ENCODE measurements at regions not wholly inside any gene's neighbourhood (a gene's known extent, or its start where the extent isn't known, plus 50 kb on each side); places are given as distances from the start of the nearest gene placed in this dataset.

GRCh38 chr12:74900232-74900631 is 309.4 kb downstream of the KCNC2 start:
- intact Hi-C loops (cut with micrococcal nuclease; ENCODE audit: unreplicated experiment) (no loop called here), in situ Hi-C loops (cut with MboI) (no loop called here)
- no peak overlapping the region for H2AFZ ChIP-seq (ENCODE audit: control insufficient read depth, low read depth, low read length)
- no peaks in the 10 kb centered on the region for H3K4me1 ChIP-seq (ENCODE audit: control insufficient read depth, insufficient read depth, low read length)
- CTCF ChIA-PET: no interaction called here
- H3K27me3 ChIP-seq (replicated peaks in 1 of 2; ENCODE audit: control insufficient read depth in 2 of 2, insufficient read depth in 2 of 2, low read length in 1 of 2): no peaks in the 10 kb centered on the region
- no peaks in the 10 kb centered on the region for H4K20me1 ChIP-seq (ENCODE audit: control insufficient read depth, insufficient read depth)
- H3K9ac ChIP-seq (ENCODE audit: control insufficient read depth, insufficient read depth, low read length): no peak overlapping the region
- DNase-seq (ENCODE audit: low read depth, low spot score) (no peak), ATAC-seq (no peak), FAIRE-seq (no peak)
- no peak overlapping the region for H3K4me3 ChIP-seq
- WGBS (ENCODE audit: insufficient coverage, insufficient replicate concordance, low lambda C conversion rate, missing lambda C conversion rate): 30% methylated on average over 4 of the region's 4 CpGs
- H3K79me2 ChIP-seq (ENCODE audit: control insufficient read depth, insufficient read depth, low read length): no peaks in the 10 kb centered on the region
- POLR2A ChIA-PET: interaction anchor here (0.5 kb wide), 1 partner anchor 245 kb away, joined by 3 read pairs; no protein-coding TSS in a partner anchor
- H3K4me2 ChIP-seq (ENCODE audit: control insufficient read depth, insufficient read depth): no peak overlapping the region
- RAD21 ChIA-PET (ENCODE audit: unreplicated experiment): no interaction called here
- H3K36me3 ChIP-seq (ENCODE audit: control insufficient read depth in 2 of 2, insufficient read depth in 2 of 2, low read length in 1 of 2): no peaks in the 10 kb centered on the region
- no peaks in the 10 kb centered on the region for H3K9me3 ChIP-seq (replicated peaks; ENCODE audit: control insufficient read depth, insufficient read depth, low read length)
- H3K27ac ChIP-seq (ENCODE audit: control insufficient read depth, insufficient read depth): no peak overlapping the region
- BruUV-seq (replicated peaks): no TSS peak
- SMC1A ChIA-PET (ENCODE audit: uncharacterized antibody, unreplicated experiment): interaction anchor here (1.6 kb wide), 1 partner anchor 70 kb away, joined by 3 read pairs; no protein-coding TSS in a partner anchor
- no peak for TF ChIP-seq FOXK2 (IDR thresholded peaks at IDR 0.05)
- no peak for TF ChIP-seq IRF3 (IDR thresholded peaks at IDR 0.05)
- no peak for TF ChIP-seq TARDBP (IDR thresholded peaks at IDR 0.05; ENCODE audit: borderline replicate concordance)
- no peak for TF ChIP-seq MEF2B (IDR thresholded peaks at IDR 0.05; ENCODE audit: partially characterized antibody, poor library complexity, severe bottlenecking)
- no peak for TF ChIP-seq RELB (IDR thresholded peaks at IDR 0.05; ENCODE audit: low read depth)
- no peak for TF ChIP-seq SRF (IDR thresholded peaks at IDR 0.05; ENCODE audit: low read depth in 2 of 2, low read length in 2 of 2)
- TF ChIP-seq TBL1XR1 (IDR thresholded peaks at IDR 0.05; ENCODE audit: low read depth, low read length): no peak
- TF ChIP-seq E2F4 (IDR thresholded peaks at IDR 0.05; ENCODE audit: low read depth, low read length): no peak
- TF ChIP-seq ZNF207 (IDR thresholded peaks at IDR 0.05; ENCODE audit: borderline replicate concordance): no peak
- TF ChIP-seq ZNF24 (IDR thresholded peaks at IDR 0.05): no peak
- no peak for TF ChIP-seq BCL11A (IDR thresholded peaks at IDR 0.05; ENCODE audit: low read depth, low read length)
- no peak for TF ChIP-seq HDGF (IDR thresholded peaks at IDR 0.05)
- no peak for TF ChIP-seq E4F1 (IDR thresholded peaks at IDR 0.05; ENCODE audit: borderline replicate concordance, partially characterized antibody)
- TF ChIP-seq POLR2AphosphoS2 (IDR thresholded peaks at IDR 0.05; ENCODE audit: low read depth, low read length): no peak
- no peak for TF ChIP-seq BCLAF1 (IDR thresholded peaks at IDR 0.05)
- TF ChIP-seq HDAC6 (IDR thresholded peaks at IDR 0.05; ENCODE audit: unreplicated experiment): no peak
- TF ChIP-seq JUND (IDR thresholded peaks at IDR 0.05; ENCODE audit: low read depth, low read length): no peak
